PC-3 (cell line): ENCODE measurements at regions not wholly inside any gene's neighbourhood (a gene's known extent, or its start where the extent isn't known, plus 50 kb on each side); places are given as distances from the start of the nearest gene placed in this dataset.
A peak's percentile ranks its signal among the peaks of the same experiment; 100 is the strongest.

Experiments
- ATAC-seq: fragments of 200-7000 bp; cut with Tn5 transposase; 2 replicates; pipeline ENCODE4 v1.9.1; 2020; ENCODE audit warnings: mild to moderate bottlenecking, moderate library complexity
- BruUV-seq: library from RNA; stranded (reverse); fragments of 400-500 nt; replicated peaks from 2 replicates; lab custom pipeline; 2021; lab: Mats Ljungman, UMichigan
- CTCF ChIA-PET: fragments of 300-600 bp; sonication (Branson Sonifier 250); formaldehyde crosslinking; loops from one replicate; lab custom pipeline; 2022; ENCODE audit warnings: antibody characterized with exemption; lab: Charles Lee
- POLR2A ChIA-PET: fragments of 300-600 bp; sonication (Branson Sonifier 250); formaldehyde crosslinking; loops from one replicate; lab custom pipeline; 2022; ENCODE audit warnings: antibody characterized with exemption; ENCODE audit not compliant: unreplicated experiment; lab: Charles Lee
- DNase-seq: peaks from one replicate; pipeline ENCODE4 v3.0.0-alpha.2; 2015
- H2AFZ ChIP-seq: fragments of 300-600 bp; sonication (generic); 2 replicates; pipeline ENCODE4 v1.6.0; 2016; ENCODE audit warnings: antibody characterized with exemption, low read length
- H3F3A ChIP-seq: fragments of 300-600 bp; sonication (generic); one replicate; pipeline ENCODE4 v1.6.0; 2017; ENCODE audit warnings: antibody characterized with exemption, low read length, control low read depth, mild to moderate bottlenecking; ENCODE audit not compliant: unreplicated experiment
- H3K27ac ChIP-seq: fragments of 300-600 bp; sonication (generic); 2 replicates; pipeline ENCODE4 v1.5.1; 2016; ENCODE audit warnings: mild to moderate bottlenecking, low read length
- H3K27me3 ChIP-seq: fragments of 300-600 bp; sonication (generic); 2 replicates; pipeline ENCODE4 v1.6.1; 2016; ENCODE audit warnings: low read length, mixed read lengths
- H3K36me3 ChIP-seq: fragments of 300-600 bp; sonication (generic); 2 replicates; pipeline ENCODE4 v1.6.1; 2016; ENCODE audit warnings: low read depth, mixed run types, low read length, mixed read lengths
- H3K4me1 ChIP-seq: fragments of 300-600 bp; sonication (generic); 2 replicates; pipeline ENCODE4 v1.5.1; 2016; ENCODE audit warnings: low read length; ENCODE audit not compliant: insufficient read depth
- H3K4me2 ChIP-seq: fragments of 300-600 bp; sonication (generic); 2 replicates; pipeline ENCODE4 v1.6.0; 2016; ENCODE audit warnings: low read length
- H3K4me3 ChIP-seq: fragments of 300-600 bp; sonication (generic); 2 replicates; pipeline ENCODE4 v1.5.1; 2016; ENCODE audit warnings: mild to moderate bottlenecking, low read length, mixed read lengths
- H3K79me2 ChIP-seq: fragments of 300-600 bp; sonication (generic); 2 replicates; pipeline ENCODE4 v1.6.1; 2017; ENCODE audit warnings: low read length, mixed read lengths
- H3K9ac ChIP-seq: fragments of 300-600 bp; sonication (generic); 2 replicates; pipeline ENCODE4 v1.6.0; 2016; ENCODE audit warnings: mild to moderate bottlenecking, low read length
- H3K9me2 ChIP-seq: fragments of 300-600 bp; sonication (generic); replicated peaks from 2 replicates; pipeline ENCODE4 v1.6.1; 2016; ENCODE audit warnings: mixed run types, low read length, mixed read lengths
- H3K9me3 ChIP-seq: fragments of 300-600 bp; sonication (generic); 2 replicates; pipeline ENCODE4 v1.6.1; 2016; ENCODE audit warnings: low read length, mixed read lengths
- H4K20me1 ChIP-seq: fragments of 300-600 bp; sonication (generic); 2 replicates; pipeline ENCODE4 v1.6.1; 2016; ENCODE audit warnings: low read length, mixed read lengths
- EZH2 ChIP-seq: fragments of 300-600 bp; sonication (generic); IDR thresholded peaks from one replicate; pipeline ENCODE4 v1.6.1; 2017; ENCODE audit warnings: antibody characterized with exemption, mild to moderate bottlenecking, low read length; ENCODE audit not compliant: unreplicated experiment
- EZH2phosphoT487 ChIP-seq: fragments of 300-600 bp; sonication (generic); IDR thresholded peaks from 2 replicates; pipeline ENCODE4 v1.6.1; 2018; ENCODE audit warnings: mild to moderate bottlenecking, antibody characterized with exemption, low read length, borderline replicate concordance
- intact Hi-C: fragments of 100-400 bp; cut with micrococcal nuclease; formaldehyde crosslinking; loops from 2 replicates; pipeline ENCODE4 v1.9.0; 2023
- TF ChIP-seq, protein P1 (sequence below): fragments of 300-600 bp; sonication (generic); conservative IDR thresholded peaks from 2 replicates; pipeline ENCODE4 v1.5.1; 2017; ENCODE audit warnings: antibody characterized with exemption, low read depth, mild to moderate bottlenecking, low read length

DNA sequence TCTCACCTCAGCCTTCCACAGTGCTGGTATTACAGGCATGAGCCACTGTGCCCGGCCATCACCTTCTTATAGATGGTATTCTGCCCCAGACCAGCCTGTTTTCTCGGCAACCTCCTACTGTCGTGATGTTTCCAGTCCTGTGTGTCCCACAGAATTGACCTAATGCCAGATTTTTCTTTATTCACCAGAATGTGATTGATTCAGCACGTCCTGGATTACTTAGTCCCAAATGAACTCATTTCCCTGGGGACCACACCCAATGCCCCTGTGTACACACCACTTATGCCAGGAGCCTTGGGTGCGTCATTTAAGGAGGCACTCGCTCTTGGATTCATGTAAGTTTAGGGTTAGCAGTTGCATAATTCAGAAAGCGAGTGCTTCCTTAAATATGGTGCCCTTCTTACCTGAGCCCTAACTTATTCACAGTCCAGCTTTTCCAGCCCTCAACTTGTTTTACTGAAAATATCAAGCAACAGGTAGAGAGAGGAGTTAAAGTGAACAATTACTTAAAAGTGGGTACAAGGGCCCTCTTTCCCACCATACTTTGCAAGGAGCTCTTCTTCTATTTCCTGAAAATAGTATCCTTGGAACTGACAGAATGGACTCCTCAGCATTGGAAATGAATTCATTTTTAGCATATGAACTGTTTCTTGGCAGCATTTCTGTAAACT lies 64.6 kb upstream of the UBE2E1 start:
- Histone ChIP-seq H3K36me3 (no peaks in the 10 kb centered on the region), H3K9me3 (no peaks in the 10 kb centered on the region), H3K9me2 (no peaks in the 10 kb centered on the region), H3F3A (peaks cover 11% of the 10 kb centered on the region), H3K27me3 (no peaks in the 10 kb centered on the region), H3K4me3 (peak overlapping the region; percentile 64), H3K4me1 (peaks cover 53% of the 10 kb centered on the region), H4K20me1 (no peaks in the 10 kb centered on the region), H3K4me2 (peak overlapping the region; percentile 88), H3K27ac (peak overlapping the region; percentile 96), H2AFZ (no peak overlapping the region), H3K9ac (peak overlapping the region; percentile 84), H3K79me2 (no peaks in the 10 kb centered on the region)
- ChIA-PET CTCF (interaction anchor here (0.8 kb wide), 1 partner anchor 20 kb away, joined by 4 read pairs; no protein-coding TSS in a partner anchor), POLR2A (no interaction called here)
- TF ChIP-seq, protein P1, sequence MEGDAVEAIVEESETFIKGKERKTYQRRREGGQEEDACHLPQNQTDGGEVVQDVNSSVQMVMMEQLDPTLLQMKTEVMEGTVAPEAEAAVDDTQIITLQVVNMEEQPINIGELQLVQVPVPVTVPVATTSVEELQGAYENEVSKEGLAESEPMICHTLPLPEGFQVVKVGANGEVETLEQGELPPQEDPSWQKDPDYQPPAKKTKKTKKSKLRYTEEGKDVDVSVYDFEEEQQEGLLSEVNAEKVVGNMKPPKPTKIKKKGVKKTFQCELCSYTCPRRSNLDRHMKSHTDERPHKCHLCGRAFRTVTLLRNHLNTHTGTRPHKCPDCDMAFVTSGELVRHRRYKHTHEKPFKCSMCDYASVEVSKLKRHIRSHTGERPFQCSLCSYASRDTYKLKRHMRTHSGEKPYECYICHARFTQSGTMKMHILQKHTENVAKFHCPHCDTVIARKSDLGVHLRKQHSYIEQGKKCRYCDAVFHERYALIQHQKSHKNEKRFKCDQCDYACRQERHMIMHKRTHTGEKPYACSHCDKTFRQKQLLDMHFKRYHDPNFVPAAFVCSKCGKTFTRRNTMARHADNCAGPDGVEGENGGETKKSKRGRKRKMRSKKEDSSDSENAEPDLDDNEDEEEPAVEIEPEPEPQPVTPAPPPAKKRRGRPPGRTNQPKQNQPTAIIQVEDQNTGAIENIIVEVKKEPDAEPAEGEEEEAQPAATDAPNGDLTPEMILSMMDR, result no peak
- no peak for TF ChIP-seq EZH2
- peak; percentile 80 for ATAC-seq
- intact Hi-C loops, result loop anchor here (1.0 to 10.0 kb wide), 7 partner anchors 28 to 419 kb away; no protein-coding TSS in a partner anchor
- BruUV-seq, result no TSS peak
- DNase-seq, result peak; percentile 100

DNA sequence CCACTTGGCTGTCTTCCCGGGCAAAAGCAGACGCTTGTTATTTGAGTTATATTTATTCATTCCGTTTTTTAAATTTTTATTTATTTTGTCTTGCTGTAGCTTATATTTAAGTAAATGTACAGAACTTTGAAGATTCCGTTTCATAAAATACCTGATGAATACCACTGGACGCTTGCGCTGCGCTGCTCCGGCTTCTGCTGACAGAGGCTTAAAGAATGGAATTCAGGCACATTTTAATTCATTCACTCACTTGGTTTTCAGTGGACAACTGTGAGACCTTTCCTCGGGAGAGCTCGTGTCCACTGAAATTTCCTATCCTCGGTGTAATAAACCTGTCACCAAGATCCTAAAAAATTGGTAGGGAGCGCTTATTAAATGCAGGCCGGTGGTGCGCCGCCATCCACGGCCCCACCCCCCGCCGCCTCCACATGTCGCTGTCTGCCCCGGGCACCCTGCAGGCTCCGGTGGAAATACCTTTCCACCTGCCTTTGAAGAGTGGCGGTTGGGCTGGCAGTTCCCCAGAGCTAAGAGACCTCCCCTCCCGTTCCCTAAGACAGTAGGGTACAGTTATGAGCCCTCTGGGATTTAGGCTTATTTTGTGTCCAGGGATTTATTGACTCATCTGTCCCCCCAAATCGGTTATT lies 62.5 kb upstream of the UBE2E1 start:
- H3K36me3 ChIP-seq, result no peaks in the 10 kb centered on the region
- H2AFZ ChIP-seq, result peak overlapping the region; percentile 86
- H3K4me1 ChIP-seq, result peaks cover 62% of the 10 kb centered on the region
- H3K27me3 ChIP-seq, result no peaks in the 10 kb centered on the region
- ChIA-PET CTCF (interaction anchor here (0.5 kb wide), 1 partner anchor 18 kb away, joined by 3 read pairs; no protein-coding TSS in a partner anchor), POLR2A (no interaction called here)
- H3K4me3 ChIP-seq, result peak overlapping the region; percentile 66
- intact Hi-C loops, result loop anchor here (5.0 to 10.0 kb wide), 2 partner anchors 212 to 421 kb away; no protein-coding TSS in a partner anchor
- no TSS peak for BruUV-seq
- no peak overlapping the region for H3K27ac ChIP-seq
- H3F3A ChIP-seq, result peaks cover 11% of the 10 kb centered on the region
- TF ChIP-seq, protein P1, result peak; percentile 42; the same call in 1 of the 2 replicates
- TF ChIP-seq EZH2, result no peak
- H3K9me3 ChIP-seq, result no peaks in the 10 kb centered on the region
- H3K9ac ChIP-seq, result peak overlapping the region; percentile 37
- H3K4me2 ChIP-seq, result peak overlapping the region; percentile 88
- H4K20me1 ChIP-seq, result no peaks in the 10 kb centered on the region
- no peaks in the 10 kb centered on the region for H3K79me2 ChIP-seq
- ATAC-seq (no peak), DNase-seq (peak; percentile 59)
- H3K9me2 ChIP-seq, result no peaks in the 10 kb centered on the region

DNA sequence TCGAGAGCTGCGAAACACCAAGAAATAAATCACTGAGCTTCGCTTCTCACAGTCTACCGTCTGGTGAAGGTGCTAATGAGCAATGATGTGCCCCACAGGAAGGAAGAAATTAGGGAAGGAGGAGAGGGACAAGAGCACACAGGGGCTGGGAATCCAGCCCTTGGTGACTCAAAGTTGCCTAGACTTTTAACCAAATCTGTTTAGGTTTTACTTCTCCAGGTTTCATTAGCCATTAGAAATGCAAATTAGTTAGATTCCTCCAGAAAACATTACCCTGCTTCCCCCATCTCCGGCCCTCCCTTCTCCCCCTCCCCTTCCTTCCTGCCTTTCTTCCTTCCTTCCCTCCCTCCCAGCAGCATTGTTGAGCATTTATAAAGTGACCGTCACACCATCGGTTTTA lies 59.3 kb upstream of the UBE2E1 start:
- no peak overlapping the region for H3K4me2 ChIP-seq
- H3K27me3 ChIP-seq, result no peaks in the 10 kb centered on the region
- intact Hi-C loops, result loop anchor here (10.0 kb wide), 1 partner anchor 208 kb away; no protein-coding TSS in a partner anchor
- no peak overlapping the region for H3K4me3 ChIP-seq
- no peak overlapping the region for H2AFZ ChIP-seq
- POLR2A ChIA-PET, result interaction anchor here (0.7 kb wide), 1 partner anchor 10 kb away, joined by 8 read pairs; no protein-coding TSS in a partner anchor
- no peaks in the 10 kb centered on the region for H3K9me2 ChIP-seq
- no peak for ATAC-seq
- H3K9ac ChIP-seq, result no peak overlapping the region
- H3K36me3 ChIP-seq, result no peaks in the 10 kb centered on the region
- H3F3A ChIP-seq, result no peaks in the 10 kb centered on the region
- H3K9me3 ChIP-seq, result no peaks in the 10 kb centered on the region
- no peak overlapping the region for H3K27ac ChIP-seq
- CTCF ChIA-PET, result interaction anchor here (0.6 kb wide), 2 partner anchors 25 to 96 kb away, joined by 3 to 10 read pairs; no protein-coding TSS in a partner anchor
- no peaks in the 10 kb centered on the region for H4K20me1 ChIP-seq
- TF ChIP-seq, protein P1, result no peak
- TF ChIP-seq EZH2 (no peak), EZH2phosphoT487 (no peak)
- H3K79me2 ChIP-seq, result no peaks in the 10 kb centered on the region
- H3K4me1 ChIP-seq, result peaks cover 55% of the 10 kb centered on the region
- no TSS peak for BruUV-seq
- no peak for DNase-seq
